ENCODE measurements at regions not wholly inside any gene's neighbourhood (a gene's known extent, or its start where the extent isn't known, plus 50 kb on each side); places are given as distances from the start of the nearest gene placed in this dataset.

DNA sequence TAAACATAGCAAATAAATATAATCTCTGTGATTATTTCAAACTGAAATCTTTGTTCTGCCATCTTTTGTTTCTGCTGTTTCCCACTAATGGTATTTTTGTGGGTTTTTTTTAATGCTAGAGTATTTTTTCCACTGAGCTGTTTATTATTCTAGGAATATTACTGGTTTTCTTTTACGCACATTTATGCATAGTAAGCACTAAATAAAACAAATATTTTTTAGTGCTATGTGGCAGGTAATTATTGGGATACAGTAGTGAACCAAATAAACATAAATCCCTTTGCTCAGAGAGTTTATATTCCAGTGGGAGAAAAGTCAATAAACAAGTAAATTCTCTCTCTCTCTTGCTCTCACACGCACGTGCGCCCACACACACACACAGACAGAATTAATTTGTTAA lies 397.4 kb downstream of the PRDM5 start:
- DNase-seq (ENCODE audit: low read depth in 3 of 3) = no peak

DNA sequence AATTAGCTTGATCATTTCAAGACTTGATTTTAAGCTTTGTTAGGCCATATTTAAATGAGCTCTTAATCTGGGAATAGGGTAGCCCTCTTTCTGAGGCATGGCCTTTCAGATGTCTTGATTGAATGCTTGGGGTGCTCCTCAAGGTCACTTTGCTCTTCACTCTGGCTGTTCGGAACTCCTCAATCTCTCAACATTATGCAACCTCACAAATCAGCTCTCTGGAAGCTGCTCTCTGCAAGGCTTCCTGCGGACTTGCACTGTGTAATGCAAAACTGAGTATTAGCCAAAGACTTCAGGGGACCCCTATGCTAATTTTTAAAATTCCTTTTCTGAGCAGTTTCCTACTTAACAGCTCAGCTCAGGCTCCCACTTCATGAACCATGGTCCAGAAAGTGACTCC lies 398.3 kb downstream of the PRDM5 start:
- no peak for DNase-seq (ENCODE audit: low read depth in 3 of 3)

DNA sequence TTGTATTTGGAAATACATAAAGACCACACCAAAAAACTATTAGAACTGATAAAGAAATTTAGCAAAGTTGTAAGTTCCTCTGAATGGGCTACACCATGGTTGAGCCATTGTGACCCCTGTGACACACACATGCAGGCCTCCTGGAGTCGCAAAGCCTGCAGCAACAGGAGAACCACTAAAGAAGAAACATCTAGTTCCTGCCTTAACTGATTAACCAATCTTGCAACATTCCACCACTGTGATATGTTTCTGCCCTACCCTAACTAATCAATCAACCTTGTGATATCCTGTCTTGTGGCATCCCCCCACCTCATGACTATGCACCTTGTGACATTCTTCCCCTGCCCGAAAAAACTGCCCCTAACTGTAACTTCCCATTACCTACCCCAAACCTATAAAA lies 401.8 kb downstream of the PRDM5 start:
- no peak for DNase-seq (ENCODE audit: low read depth in 3 of 3)

DNA sequence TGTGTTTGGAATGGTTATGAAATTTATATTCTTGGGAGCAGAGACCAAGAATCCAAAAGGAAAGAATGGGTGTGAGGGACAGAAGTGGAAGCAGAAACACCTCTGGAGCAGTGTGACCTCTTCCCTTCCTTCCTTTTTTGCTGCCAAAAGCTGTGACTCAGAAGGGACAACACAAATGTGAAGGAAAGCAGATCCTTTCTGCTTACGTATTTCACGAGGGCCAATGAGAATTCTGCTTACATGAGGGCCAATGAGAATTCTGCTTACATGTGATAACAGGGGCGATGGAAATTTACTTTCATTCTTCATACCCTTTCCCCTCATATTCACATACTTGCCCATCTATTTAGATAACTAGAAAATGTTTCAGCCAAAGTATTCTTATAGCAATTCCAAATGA lies 404.6 kb downstream of the PRDM5 start:
- DNase-seq (ENCODE audit: low read depth in 3 of 3) = no peak

DNA sequence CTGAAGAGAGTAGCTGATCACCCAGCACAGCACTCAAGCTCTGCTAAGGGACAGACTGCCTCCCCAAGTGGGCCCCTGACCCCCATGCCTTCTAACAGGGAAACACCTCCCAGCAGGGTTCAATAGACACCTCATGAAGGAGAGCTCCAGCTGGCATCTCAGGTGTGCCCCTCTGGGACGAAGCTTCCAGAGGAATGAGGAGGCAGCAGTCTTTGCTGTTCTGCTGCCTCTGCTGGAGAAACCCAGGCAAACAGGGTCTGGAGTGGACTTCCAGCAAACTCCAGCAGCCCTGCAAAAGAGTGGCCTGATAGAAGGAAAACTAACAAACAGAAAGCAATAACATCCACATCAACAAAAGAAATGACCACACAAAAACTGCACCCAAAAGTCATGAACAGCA lies 412.8 kb downstream of the PRDM5 start:
- DNase-seq (ENCODE audit: low read depth in 3 of 3) = no peak

DNA sequence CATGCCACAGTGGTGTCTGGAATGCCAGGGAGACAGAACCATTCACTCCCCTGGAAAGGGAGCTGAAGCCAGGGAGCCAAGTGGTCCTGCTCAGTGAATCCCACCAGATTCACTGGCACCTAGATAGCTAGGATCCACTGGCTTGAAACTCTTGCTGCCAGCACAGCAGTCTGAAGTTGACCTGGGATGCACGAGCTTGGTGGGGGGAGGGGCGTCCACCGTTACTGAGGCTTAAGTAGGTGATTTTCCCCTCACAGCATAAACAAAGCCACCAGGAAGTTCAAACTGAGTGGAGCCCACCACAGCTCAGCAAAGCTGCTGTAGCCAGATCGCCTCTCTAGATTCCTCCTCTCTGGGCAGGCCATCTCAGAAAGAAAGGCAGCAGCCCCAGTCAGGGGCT lies 413.3 kb downstream of the PRDM5 start:
- no peak for DNase-seq (ENCODE audit: low read depth in 3 of 3)

DNA sequence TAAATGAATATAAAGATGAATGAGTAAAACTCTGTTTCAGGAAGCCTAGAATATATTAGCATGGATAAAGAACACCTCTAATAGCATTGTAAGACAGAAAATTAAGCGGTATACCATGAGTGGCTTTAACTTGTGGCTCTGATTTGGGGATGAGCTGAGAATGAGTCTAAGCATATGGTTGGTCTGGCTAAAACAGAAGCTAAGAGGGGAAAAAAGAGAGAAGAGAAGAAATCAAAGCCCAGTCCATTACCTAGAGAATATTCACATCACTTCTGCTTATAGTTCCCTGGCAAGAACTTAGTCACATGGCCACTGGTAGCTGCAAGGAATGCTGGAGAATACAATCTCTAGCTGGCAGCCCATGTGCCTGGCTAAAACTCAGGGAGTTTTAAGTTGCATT lies 414.5 kb downstream of the PRDM5 start:
- no peak for DNase-seq (ENCODE audit: low read depth in 3 of 3)

DNA sequence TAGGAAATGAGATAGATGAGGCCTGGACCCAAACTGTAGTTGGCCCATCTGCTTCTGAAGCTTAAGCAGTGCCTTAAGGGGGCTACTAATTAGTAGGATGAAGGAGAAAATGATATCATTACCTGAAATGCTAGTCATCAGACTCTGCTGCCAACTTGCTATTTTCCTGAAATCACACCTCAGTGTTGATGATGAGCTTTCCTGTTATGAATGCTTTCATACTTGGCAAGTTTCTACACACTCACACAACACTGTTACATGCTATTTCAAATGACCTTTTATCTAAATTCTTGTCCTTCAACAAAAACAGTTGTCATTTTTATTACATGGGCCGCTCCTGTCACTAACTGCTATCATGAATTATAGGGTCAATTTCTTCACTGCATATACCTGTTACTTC lies 416.0 kb downstream of the PRDM5 start:
- no peak for DNase-seq (ENCODE audit: low read depth in 3 of 3)

DNA sequence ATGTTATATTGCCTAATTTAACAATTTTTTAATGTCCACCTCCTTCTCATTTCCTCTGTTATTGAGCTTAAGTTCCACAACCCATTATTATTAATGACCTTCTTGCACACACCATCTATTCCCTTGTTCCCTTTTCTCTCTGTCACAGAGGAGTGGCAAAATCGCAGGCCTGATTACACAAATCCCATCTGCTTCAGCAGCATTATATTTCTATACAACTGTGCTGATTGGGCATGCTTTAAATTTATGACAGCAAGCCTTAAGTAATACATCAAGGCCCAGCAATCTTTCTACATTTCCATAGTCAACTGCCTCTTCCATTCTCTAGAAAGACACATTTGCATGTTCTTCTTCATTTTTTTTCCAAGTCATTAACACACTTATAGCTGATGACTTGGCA lies 423.8 kb downstream of the PRDM5 start:
- DNase-seq (ENCODE audit: low read depth in 3 of 3) = no peak

DNA sequence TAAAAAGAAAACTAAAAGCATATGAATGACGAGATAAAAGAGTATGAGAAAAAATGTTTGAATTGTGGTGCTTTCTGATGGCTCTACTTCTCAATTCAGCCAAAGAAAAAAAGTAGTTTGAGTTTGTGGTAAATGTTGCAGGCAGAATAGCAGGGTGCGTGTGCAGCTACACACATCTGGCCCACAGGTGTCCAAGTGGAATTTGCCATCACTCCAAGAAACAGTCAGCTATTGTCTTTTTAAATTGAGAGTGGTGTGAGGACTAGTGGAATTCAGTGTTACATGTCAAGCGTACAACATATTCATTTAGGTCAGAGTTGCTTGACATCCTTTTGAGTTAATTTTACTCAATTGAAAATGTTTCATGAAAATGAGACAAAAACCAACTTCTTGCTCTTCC lies 424.8 kb upstream of the MAD2L1 start:
- no peak for DNase-seq (ENCODE audit: low read depth in 3 of 3)

DNA sequence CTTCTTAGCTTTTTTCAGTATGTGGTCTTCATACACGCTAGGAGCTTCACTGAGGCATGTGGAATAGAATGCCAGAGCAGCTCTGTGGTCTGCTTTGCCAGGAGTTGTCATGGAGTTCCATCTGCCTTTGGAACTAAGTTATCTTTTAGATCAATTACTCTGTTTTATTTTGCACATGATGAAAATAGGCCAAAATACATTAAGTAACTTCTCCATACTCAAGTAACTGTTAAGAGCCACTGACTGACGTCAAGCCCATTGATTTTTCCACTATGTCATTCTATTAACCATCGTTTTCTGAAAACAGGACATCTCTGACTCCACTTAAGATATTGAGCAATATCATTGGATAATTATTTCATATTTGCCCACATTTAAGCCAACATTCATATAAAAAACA lies 415.1 kb upstream of the MAD2L1 start:
- no peak for DNase-seq (ENCODE audit: low read depth in 3 of 3)

DNA sequence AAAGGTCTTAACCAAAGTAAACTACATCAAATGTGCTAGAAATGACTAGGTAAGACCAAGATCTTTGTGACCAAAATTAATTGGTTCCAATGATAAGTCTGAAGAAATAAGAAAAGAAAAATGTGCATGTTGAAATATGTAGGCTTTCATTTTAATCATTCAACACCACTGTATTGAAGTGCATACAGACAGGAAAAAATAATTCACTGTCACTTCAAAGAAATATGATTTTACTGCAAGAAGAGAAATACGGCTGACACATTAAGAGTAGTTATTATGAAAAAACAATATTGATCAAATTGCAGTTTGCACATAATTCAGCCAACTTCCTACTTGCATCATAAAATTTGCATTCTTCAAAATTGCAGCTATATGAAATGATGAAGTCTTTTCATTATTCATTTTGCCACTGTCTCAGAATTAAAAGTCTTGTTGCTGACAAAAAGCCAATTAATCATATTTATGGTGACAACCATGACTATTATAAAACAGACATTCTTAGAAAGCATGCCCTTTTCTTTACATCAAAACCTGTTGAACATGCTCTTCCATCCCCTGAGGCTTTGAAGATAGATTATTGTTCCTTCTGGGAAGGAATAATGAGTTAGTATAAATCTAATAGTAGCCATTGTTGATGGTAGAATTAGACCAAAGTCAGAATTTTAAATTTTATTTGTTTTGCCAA lies 405.9 kb upstream of the MAD2L1 start:
- no peak for DNase-seq (ENCODE audit: low read depth in 3 of 3)

DNA sequence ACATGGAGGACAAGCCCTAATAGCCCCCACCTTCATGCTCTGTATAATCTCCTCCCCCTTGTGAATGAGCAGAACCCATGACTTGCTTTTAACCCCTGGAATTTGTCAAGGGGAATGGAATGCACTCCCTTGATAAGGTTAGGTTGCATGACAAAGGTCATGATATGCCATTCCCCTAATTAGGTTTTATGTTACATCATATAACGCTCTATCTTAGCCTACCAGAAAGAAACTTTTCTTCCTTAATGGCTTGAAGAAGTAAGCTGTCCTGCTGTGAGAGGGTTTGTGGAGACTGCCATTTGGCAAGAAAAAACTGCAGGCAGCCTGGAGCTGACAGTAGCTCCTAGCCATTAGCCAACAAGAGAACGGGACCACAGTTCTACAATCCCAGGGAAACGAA lies 399.8 kb upstream of the MAD2L1 start:
- no peak for DNase-seq (ENCODE audit: low read depth in 3 of 3)

DNA sequence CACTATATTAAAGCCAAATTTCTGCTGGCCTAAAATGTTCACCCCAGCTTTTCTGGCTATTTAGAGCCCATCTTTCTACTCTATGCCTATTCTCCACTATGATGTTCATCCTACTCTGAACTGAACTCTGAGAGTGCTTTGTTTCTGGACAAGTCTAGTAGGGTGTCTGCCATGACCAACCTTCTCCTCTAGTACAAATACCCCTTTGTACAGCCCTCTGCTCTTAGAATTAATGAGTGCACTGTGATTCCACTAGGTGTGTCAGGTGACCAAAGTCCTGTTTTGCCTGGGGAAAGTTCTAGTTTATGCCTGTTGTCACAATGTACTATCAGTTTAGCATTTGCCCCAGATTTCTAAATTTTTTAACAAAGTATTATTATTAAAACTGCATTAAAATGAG lies 388.1 kb upstream of the MAD2L1 start:
- DNase-seq (ENCODE audit: low read depth in 3 of 3) = no peak

DNA sequence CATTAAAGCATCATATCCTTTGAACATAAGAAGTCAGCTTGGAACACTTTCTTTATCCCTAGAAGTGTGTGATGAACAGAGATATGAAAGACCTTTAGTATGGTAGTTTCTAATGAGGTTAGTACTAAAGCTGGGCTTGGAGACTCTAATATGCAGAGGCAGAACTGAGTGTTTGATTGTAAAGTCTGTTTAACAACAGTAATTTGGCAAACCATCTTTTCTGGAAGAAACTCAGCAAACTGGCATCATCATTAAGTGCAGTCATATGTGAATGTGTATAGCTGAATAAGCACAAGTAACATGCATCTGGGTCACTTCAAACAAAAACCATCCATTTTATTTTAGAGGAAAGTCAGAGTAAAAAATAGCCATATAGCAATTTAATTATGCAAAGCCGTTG lies 385.9 kb upstream of the MAD2L1 start:
- DNase-seq (ENCODE audit: low read depth in 3 of 3) = no peak

DNA sequence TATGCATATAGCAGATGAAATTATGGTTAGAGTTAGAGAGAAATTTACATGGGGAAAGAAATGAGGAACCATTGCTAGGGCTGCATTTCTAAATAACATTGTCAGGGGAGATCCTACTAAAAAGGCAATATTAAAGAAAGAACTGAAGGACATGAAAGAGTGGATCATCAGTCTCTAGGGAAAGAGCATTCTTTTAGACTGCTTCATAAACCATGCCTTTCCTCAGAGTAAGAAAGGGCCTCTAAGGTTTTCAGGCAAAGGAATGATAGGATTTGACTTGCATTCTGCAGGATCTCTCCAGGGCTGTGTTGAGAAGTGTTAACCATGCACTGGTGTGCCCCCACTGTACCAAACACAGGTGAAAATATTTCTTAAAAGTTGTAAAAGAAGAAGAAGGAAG lies 385.4 kb upstream of the MAD2L1 start:
- no peak for DNase-seq (ENCODE audit: low read depth in 3 of 3)

DNA sequence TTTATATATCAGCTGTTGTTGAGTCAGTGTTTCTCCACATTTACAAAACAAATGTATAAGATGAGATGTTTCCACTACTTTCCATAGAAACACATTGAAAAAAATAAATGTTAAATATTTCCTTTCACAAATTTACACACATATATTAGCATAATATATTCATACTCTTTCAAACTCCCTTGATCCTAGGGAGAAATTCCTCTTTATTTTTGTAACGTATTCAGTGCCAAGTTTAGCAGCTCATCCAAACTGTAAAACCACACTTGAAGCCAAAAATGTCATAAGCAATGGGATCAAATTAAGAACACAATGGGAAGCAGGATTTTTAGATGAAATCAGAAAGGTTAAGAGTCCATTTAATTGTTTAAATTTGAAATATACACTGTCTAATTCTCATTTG lies 381.1 kb upstream of the MAD2L1 start:
- DNase-seq (ENCODE audit: low read depth in 3 of 3) = no peak

DNA sequence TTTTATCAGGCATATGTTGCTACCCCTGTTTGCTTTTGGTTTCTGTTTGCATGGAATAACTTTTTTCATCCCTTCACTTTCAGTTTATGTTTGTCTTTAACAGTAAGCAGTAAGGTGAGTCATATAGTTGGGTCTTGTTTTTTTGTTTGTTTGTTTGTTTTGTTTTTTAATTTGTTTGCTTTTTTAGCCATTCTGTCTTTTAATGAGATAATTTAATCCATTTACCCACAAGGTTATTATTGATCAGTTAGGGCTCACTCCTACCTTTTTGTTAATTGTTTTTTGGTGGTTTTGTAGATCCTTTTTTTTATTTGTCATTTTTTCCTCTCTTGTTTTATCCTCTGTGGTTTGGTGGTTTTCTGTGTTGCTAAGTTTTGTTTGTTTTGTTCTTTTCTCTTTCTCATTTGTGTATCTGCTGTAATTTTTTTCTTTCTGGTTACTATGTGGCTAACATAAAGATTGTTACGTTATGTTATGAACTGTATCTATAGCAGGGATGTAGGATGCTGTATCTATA lies 379.5 kb upstream of the MAD2L1 start:
- no peak for DNase-seq (ENCODE audit: low read depth in 3 of 3)

DNA sequence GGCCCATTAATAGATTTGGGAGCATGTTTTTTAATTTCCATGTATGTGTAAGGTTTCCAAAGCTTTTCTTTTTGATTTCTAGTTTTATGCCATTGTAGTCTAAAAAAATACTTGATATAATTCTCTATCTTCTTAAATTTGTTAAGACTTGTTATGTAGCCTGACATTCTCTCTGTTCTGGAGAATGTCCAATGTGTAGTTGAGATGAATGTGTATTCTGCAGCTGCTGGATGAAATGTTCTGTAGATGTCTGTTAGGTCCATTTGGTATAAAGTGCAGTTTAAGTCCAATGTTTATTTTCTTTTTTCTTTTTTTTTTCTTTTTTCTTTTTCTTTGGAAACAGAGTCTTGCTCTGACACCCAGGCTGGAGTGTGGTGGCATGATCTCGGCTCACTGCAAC lies 378.5 kb upstream of the MAD2L1 start:
- DNase-seq (ENCODE audit: low read depth in 3 of 3) = no peak

DNA sequence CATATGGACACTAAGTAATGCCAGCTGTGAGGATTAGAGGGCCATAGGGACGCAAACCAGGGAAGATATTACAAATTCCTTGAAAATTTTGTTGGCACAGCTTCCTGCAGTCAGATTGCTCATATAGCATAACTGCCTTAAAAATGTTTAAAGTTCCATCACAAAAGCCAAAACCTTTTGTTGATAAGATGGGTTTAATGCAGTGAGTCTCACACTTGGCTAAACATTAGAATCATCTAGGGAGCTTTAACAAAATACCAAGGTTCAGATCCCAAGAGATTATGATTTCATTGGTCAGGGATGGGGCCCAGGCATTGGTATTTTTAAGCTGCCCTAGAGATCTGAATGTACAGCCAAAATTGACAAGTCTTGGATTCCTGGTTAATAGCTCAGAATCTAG lies 376.5 kb upstream of the MAD2L1 start:
- DNase-seq (ENCODE audit: low read depth in 3 of 3) = no peak

DNA sequence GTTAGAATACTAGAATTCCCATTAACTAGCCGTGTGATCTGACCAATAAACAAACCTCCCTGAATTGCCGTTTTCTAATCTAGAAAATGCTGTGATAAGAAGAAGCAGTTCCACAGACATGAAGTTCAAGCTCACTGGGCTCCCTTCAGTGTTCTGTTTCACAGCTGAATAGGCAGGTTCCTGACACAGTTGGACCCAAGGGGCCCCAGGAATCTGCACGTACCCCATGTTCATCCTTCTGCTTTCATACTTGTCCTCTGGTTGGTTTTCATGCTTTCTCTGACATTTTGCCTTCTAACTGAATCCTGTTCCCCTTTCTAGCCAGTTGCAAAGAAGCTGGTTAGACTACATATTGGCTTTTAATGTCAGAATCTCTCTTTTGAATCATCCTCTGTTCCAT lies 374.1 kb upstream of the MAD2L1 start:
- no peak for DNase-seq (ENCODE audit: low read depth in 3 of 3)

DNA sequence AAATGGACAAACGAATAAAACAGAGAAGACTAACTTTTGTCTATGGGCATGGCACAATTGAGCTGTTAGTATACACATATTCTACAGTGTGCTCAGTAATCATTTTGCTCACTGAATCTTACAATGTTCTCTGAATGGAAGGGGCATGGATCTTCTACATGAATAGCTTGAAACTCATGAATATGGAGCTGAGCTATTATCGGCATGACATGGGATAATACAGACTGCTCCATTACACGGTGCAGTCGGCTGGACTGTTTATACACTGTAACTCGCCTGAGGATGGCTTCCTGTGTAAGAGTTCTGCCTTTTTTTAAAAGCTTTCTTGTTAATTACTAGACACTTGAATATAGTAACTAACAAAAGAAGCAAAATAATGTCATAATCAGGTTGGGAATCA lies 368.5 kb upstream of the MAD2L1 start:
- DNase-seq (ENCODE audit: low read depth in 3 of 3) = no peak

DNA sequence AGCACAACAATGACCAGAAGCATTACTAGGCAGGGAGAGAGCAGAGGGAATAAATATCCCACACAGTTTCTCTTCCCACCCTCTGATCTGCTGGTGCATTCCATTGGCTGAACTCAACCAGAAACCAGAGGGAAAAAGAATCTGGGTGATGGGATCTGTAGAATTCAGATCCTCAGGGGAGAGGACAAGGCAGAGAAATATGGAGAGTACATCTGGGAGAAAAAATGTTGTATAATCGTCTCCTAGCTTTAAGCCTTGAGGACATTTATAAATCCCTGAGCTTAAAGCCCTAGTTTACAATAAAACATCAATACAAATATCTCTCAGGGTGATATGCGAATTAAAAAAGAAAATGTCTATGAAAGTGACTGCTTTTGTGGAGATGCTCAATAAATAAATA lies 368.1 kb upstream of the MAD2L1 start:
- DNase-seq (ENCODE audit: low read depth in 3 of 3) = no peak

DNA sequence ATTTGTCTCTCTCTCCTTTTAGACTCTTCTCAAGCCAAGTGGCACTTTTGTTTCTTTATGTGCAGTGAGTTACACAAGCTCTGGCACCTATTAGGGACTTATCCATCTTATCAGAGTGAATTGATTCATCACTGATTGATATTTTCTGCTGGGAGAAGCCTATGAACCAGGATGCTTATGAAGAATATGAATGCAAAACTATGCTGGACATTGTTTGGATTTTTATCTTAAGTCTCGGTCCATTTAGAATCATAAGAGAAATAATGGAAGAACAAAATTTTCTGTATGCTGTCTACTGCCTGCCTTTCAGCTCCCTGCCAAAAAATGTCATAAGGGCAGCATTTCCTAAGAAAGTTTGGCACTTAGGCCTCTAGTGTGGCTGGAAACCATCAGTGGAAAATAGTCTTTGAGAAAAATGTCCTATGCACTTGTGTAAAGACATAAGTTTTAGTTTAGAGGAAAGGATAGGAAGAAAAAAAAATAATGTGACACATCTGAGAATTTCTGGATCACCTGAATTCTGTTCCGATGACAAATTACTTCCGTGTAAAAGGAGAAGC lies 365.7 kb upstream of the MAD2L1 start:
- no peak for DNase-seq (ENCODE audit: low read depth in 3 of 3)
